Stimulated activated CD8-positive, alpha-beta memory T cell treated with anti-CD3 and anti-CD28 coated beads, Interleukin-7, amount 100 ng/mL, for 4 hours (primary cell): ENCODE measurements at regions not wholly inside any gene's neighbourhood (a gene's known extent, or its start where the extent isn't known, plus 50 kb on each side); places are given as distances from the start of the nearest gene placed in this dataset.
"Not testable (repeated sequence)": the region's sequence is repeated elsewhere in the genome, so short reads cannot be mapped to it uniquely, and the experiment has no call there.

Experiments used
- DNase-seq, 2 donors: peaks; one replicate each; pipeline ENCODE4 v3.0.0-alpha.2; 2020; ENCODE audit warnings: low read depth in 2 of 2

GRCh38 chr15:62365795-62366442 lies 200.8 kb upstream of the C2CD4B start:
- DNase-seq, result no peak

GRCh38 chr15:62369454-62369853 lies 204.4 kb upstream of the C2CD4B start:
- no peak for DNase-seq

GRCh38 chr15:62371683-62372082 lies 206.6 kb upstream of the C2CD4B start:
- not testable (repeated sequence) for DNase-seq

- no peak for DNase-seq
Measured at GRCh38 chr15:62377736-62378480, 212.8 kb upstream of the C2CD4B start.

GRCh38 chr15:62378772-62379498 lies 213.8 kb upstream of the C2CD4B start:
- no peak for DNase-seq

- DNase-seq, result no peak
Measured at GRCh38 chr15:62380011-62380410, 214.9 kb upstream of the C2CD4B start.

GRCh38 chr15:62382046-62382445 lies 217.0 kb upstream of the C2CD4B start:
- DNase-seq, result no peak

- DNase-seq, result peak; percentile 18 to 56
Measured at GRCh38 chr15:62389885-62390790, 225.1 kb upstream of the C2CD4B start, which contains the start of gene TLN2. TLN2 (plus strand) TSS chr15:62390550.

- no peak for DNase-seq
Measured at GRCh38 chr15:62390791-62391640, 225.9 kb upstream of the C2CD4B start.

GRCh38 chr15:62391641-62392262 lies 226.7 kb upstream of the C2CD4B start:
- peak in 1 of 2 donors; percentile 2 for DNase-seq

GRCh38 chr15:62392376-62392775 lies 227.3 kb upstream of the C2CD4B start:
- no peak for DNase-seq

- DNase-seq, result no peak
Measured at GRCh38 chr15:62393196-62393595, 228.1 kb upstream of the C2CD4B start.

GRCh38 chr15:62394079-62394478 lies 229.0 kb upstream of the C2CD4B start:
- DNase-seq, result no peak

- no peak for DNase-seq
Measured at GRCh38 chr15:62400778-62401177, 235.7 kb upstream of the C2CD4B start.

- no peak for DNase-seq
Measured at GRCh38 chr15:62402687-62403086, 237.6 kb upstream of the C2CD4B start.

GRCh38 chr15:62403164-62403809 lies 238.2 kb upstream of the C2CD4B start:
- DNase-seq, result no peak

- no peak for DNase-seq
Measured at GRCh38 chr15:62404194-62404985, 239.3 kb upstream of the C2CD4B start.

- DNase-seq, result no peak
Measured at GRCh38 chr15:62406305-62406891, 241.3 kb upstream of the C2CD4B start.
